HEK293T (cell line): ENCODE measurements at regions not wholly inside any gene's neighbourhood (a gene's known extent, or its start where the extent isn't known, plus 50 kb on each side); places are given as distances from the start of the nearest gene placed in this dataset.

Source experiments
- CTCF ChIA-PET: fragments of 350-600 bp; formaldehyde crosslinking; extraction: SDS; loops from one replicate; lab custom pipeline; 2021; ENCODE audit warnings: antibody characterized with exemption, inconsistent platforms; lab: Yijun Ruan, JAX
- POLR2A ChIA-PET: fragments of 350-600 bp; formaldehyde crosslinking; extraction: SDS; loops from one replicate; lab custom pipeline; 2020; ENCODE audit warnings: antibody characterized with exemption, inconsistent platforms; lab: Yijun Ruan, JAX
- DNase-seq: peaks from one replicate; pipeline ENCODE4 v3.0.0; 2012; ENCODE audit warnings: mixed read lengths; ENCODE audit errors: extremely low spot score
- ARNT ChIP-seq: fragments of 450-650 bp; IDR thresholded peaks from 2 replicates; pipeline ENCODE4 v1.6.1; 2017; ENCODE audit warnings: mild to moderate bottlenecking
- BHLHE40 ChIP-seq: fragments of 450-650 bp; IDR thresholded peaks from 2 replicates; pipeline ENCODE4 v1.6.1; 2016; ENCODE audit warnings: mild to moderate bottlenecking, moderate library complexity, borderline replicate concordance
- CTBP1 ChIP-seq: fragments of 450-650 bp; IDR thresholded peaks from 2 replicates; pipeline ENCODE4 v1.6.1; 2016; ENCODE audit warnings: borderline replicate concordance
- ELF4 ChIP-seq: fragments of 450-650 bp; IDR thresholded peaks from 2 replicates; pipeline ENCODE4 v1.6.1; 2017; ENCODE audit warnings: antibody characterized with exemption
- FOXA1 ChIP-seq: fragments of 450-650 bp; IDR thresholded peaks from 2 replicates; pipeline ENCODE4 v1.6.1; 2016; ENCODE audit warnings: mild to moderate bottlenecking
- FOXK2 ChIP-seq: fragments of 450-650 bp; IDR thresholded peaks from 2 replicates; pipeline ENCODE4 v1.6.1; 2016; ENCODE audit warnings: mild to moderate bottlenecking
- FOXM1 ChIP-seq: fragments of 450-650 bp; IDR thresholded peaks from 2 replicates; pipeline ENCODE4 v1.6.1; 2017; ENCODE audit warnings: mild to moderate bottlenecking, borderline replicate concordance
- HDGF ChIP-seq: fragments of 450-650 bp; IDR thresholded peaks from 2 replicates; pipeline ENCODE4 v1.6.1; 2017; ENCODE audit warnings: antibody characterized with exemption, borderline replicate concordance
- L3MBTL2 ChIP-seq: fragments of 450-650 bp; conservative IDR thresholded peaks from 2 replicates; pipeline ENCODE4 v1.6.1; 2016; ENCODE audit warnings: mild to moderate bottlenecking
- LEF1 ChIP-seq: fragments of 450-650 bp; IDR thresholded peaks from 2 replicates; pipeline ENCODE4 v1.6.1; 2017; ENCODE audit warnings: mild to moderate bottlenecking, borderline replicate concordance
- NFRKB ChIP-seq: fragments of 450-650 bp; IDR thresholded peaks from 2 replicates; pipeline ENCODE4 v1.6.1; 2016; ENCODE audit warnings: mild to moderate bottlenecking, moderate library complexity
- PKNOX1 ChIP-seq: fragments of 450-650 bp; IDR thresholded peaks from 2 replicates; pipeline ENCODE4 v1.6.1; 2016
- SP1 ChIP-seq: fragments of 450-650 bp; IDR thresholded peaks from 2 replicates; pipeline ENCODE4 v1.6.1; 2017
- SUZ12 ChIP-seq: fragments of 450-650 bp; IDR thresholded peaks from 2 replicates; pipeline ENCODE4 v1.6.1; 2016; ENCODE audit warnings: mild to moderate bottlenecking
- TARDBP ChIP-seq: fragments of 450-650 bp; IDR thresholded peaks from 2 replicates; pipeline ENCODE4 v1.6.1; 2016
- ZNF384 ChIP-seq: fragments of 450-650 bp; IDR thresholded peaks from 2 replicates; pipeline ENCODE4 v1.6.1; 2016

- DNase-seq, result no peak
- no peak for TF ChIP-seq SP1
- TF ChIP-seq CTBP1, result no peak
- no peak for TF ChIP-seq SUZ12
- no peak for TF ChIP-seq TARDBP
- TF ChIP-seq BHLHE40, result no peak
- TF ChIP-seq ELF4, result no peak
- TF ChIP-seq HDGF, result no peak
- no peak for TF ChIP-seq PKNOX1
- no peak for TF ChIP-seq ARNT
- TF ChIP-seq NFRKB, result no peak
- TF ChIP-seq LEF1, result no peak
- ChIA-PET CTCF (interaction anchor here (0.6 kb wide), 1 partner anchor 43 kb away, joined by 3 read pairs; no protein-coding TSS in a partner anchor), POLR2A (interaction anchor here (0.8 kb wide), 1 partner anchor 122 kb away, joined by 4 read pairs; no protein-coding TSS in a partner anchor)
These were observed 122.7 kb upstream of the SESN3 start for GRCh38 chr11:95353706-95354105.

- ChIA-PET POLR2A (no interaction called here), CTCF (interaction anchor here (0.6 kb wide), 1 partner anchor 42 kb away, joined by 3 read pairs; no protein-coding TSS in a partner anchor)
These were observed 121.8 kb upstream of the SESN3 start for GRCh38 chr11:95352733-95353346.

GRCh38 chr11:95349345-95349942 is 118.4 kb upstream of the SESN3 start:
- POLR2A ChIA-PET, result no interaction called here
- TF ChIP-seq PKNOX1 (no peak), FOXK2 (no peak), FOXA1 (no peak), ELF4 (no peak)
- DNase-seq, result no peak
- CTCF ChIA-PET, result no interaction called here

More at GRCh38 chr11:95352733-95353346, 121.8 kb upstream of the SESN3 start:
- no peak for DNase-seq
- TF ChIP-seq LEF1, result no peak
- no peak for TF ChIP-seq ARNT
- no peak for TF ChIP-seq ZNF384
- no peak for TF ChIP-seq HDGF
- TF ChIP-seq FOXK2, result no peak
- TF ChIP-seq SP1, result no peak
- TF ChIP-seq ELF4, result no peak
- TF ChIP-seq TARDBP, result no peak
- TF ChIP-seq CTBP1, result no peak
- TF ChIP-seq FOXA1, result no peak
- no peak for TF ChIP-seq BHLHE40
- no peak for TF ChIP-seq SUZ12
- no peak for TF ChIP-seq L3MBTL2
- no peak for TF ChIP-seq NFRKB

GRCh38 chr11:95346265-95346664 is 115.3 kb upstream of the SESN3 start:
- DNase-seq, result no peak
- no peak for TF ChIP-seq HDGF
- TF ChIP-seq BHLHE40, result no peak
- TF ChIP-seq ZNF384, result no peak
- no peak for TF ChIP-seq NFRKB
- TF ChIP-seq FOXM1, result no peak
- TF ChIP-seq ARNT, result no peak
- no peak for TF ChIP-seq SP1
- no peak for TF ChIP-seq L3MBTL2
- no peak for TF ChIP-seq ELF4
- TF ChIP-seq LEF1, result no peak
- no peak for TF ChIP-seq SUZ12
- no peak for TF ChIP-seq FOXK2
- no peak for TF ChIP-seq CTBP1
- CTCF ChIA-PET, result no interaction called here
- POLR2A ChIA-PET, result no interaction called here

GRCh38 chr11:95345651-95346050 is 114.6 kb upstream of the SESN3 start:
- CTCF ChIA-PET, result no interaction called here
- POLR2A ChIA-PET, result no interaction called here
- TF ChIP-seq HDGF (no peak), FOXA1 (no peak), FOXK2 (no peak), L3MBTL2 (no peak), SP1 (no peak), FOXM1 (no peak), ZNF384 (no peak), ELF4 (no peak), NFRKB (no peak), PKNOX1 (no peak), BHLHE40 (no peak), ARNT (no peak), TARDBP (no peak), LEF1 (no peak), SUZ12 (no peak)
- DNase-seq, result no peak

- ChIA-PET CTCF (no interaction called here), POLR2A (no interaction called here)
- no peak for DNase-seq
- TF ChIP-seq FOXM1 (no peak), ARNT (no peak), CTBP1 (no peak), TARDBP (no peak), BHLHE40 (no peak), NFRKB (no peak), ZNF384 (no peak), HDGF (no peak), L3MBTL2 (no peak), SP1 (no peak), FOXA1 (no peak), PKNOX1 (no peak), ELF4 (no peak), SUZ12 (no peak), FOXK2 (no peak), LEF1 (no peak)
These were observed 114.1 kb upstream of the SESN3 start for GRCh38 chr11:95344932-95345642.
